OCI-LY3 (cell line): ENCODE measurements at regions not wholly inside any gene's neighbourhood (a gene's known extent, or its start where the extent isn't known, plus 50 kb on each side); places are given as distances from the start of the nearest gene placed in this dataset.

Source experiments
- CTCF ChIP-seq: fragments of 200-600, 300-600 bp; sonication (generic); IDR thresholded peaks from 2 replicates; pipeline ENCODE4 v1.5.1; 2014; ENCODE audit warnings: antibody characterized with exemption, low read length, low read depth
- EZH2phosphoT487 ChIP-seq: fragments of 200-600 bp; shearing (Covaris generic); IDR thresholded peaks from 2 replicates; pipeline ENCODE4 v1.6.1; 2018; ENCODE audit warnings: antibody characterized with exemption, mixed run types, low read depth

GRCh38 chr5:157955541-157956172 is 96.7 kb upstream of the CLINT1 start:
- TF ChIP-seq CTCF (no peak), EZH2phosphoT487 (no peak)
